Neural cell (in vitro differentiated cells): ENCODE measurements at regions not wholly inside any gene's neighbourhood (a gene's known extent, or its start where the extent isn't known, plus 50 kb on each side); places are given as distances from the start of the nearest gene placed in this dataset.

Experiments
- CTCF ChIP-seq: fragments of 450-650 bp; IDR thresholded peaks from 2 replicates; pipeline ENCODE4 v1.5.1; 2014; ENCODE audit warnings: antibody characterized with exemption, mild to moderate bottlenecking, moderate library complexity; ENCODE audit not compliant: poor library complexity, severe bottlenecking
- EP300 ChIP-seq: fragments of 450-650 bp; conservative IDR thresholded peaks from 2 replicates; pipeline ENCODE4 v1.6.1; 2014; ENCODE audit warnings: antibody characterized with exemption, mild to moderate bottlenecking, moderate library complexity; ENCODE audit not compliant: poor library complexity, severe bottlenecking
- EZH2 ChIP-seq: fragments of 200-600, 300-800 bp; shearing (Covaris generic), sonication (generic); IDR thresholded peaks from 2 replicates; pipeline ENCODE4 v1.6.1; 2014; ENCODE audit warnings: antibody characterized with exemption, low read length, borderline replicate concordance, mild to moderate bottlenecking; ENCODE audit not compliant: insufficient read depth, poor library complexity, severe bottlenecking
- RAD21 ChIP-seq: fragments of 450-650 bp; conservative IDR thresholded peaks from 2 replicates; pipeline ENCODE4 v1.6.1; 2014; ENCODE audit warnings: antibody characterized with exemption, mild to moderate bottlenecking, moderate library complexity

- TF ChIP-seq CTCF (no peak), EZH2 (no peak), RAD21 (no peak), EP300 (no peak)
Observed at GRCh38 chr20:46785958-46786357, 76.5 kb downstream of the SLC2A10 start.
